HG03135 (cell line): ENCODE measurements at regions not wholly inside any gene's neighbourhood (a gene's known extent, or its start where the extent isn't known, plus 50 kb on each side); places are given as distances from the start of the nearest gene placed in this dataset.
A peak's percentile ranks its signal among the peaks of the same experiment; 100 is the strongest.

Source experiments
- ATAC-seq: cut with Tn5 transposase; IDR thresholded peaks from one replicate; pipeline ENCODE4 v1.9.1; 2021; ENCODE audit warnings: mild to moderate bottlenecking, moderate library complexity; ENCODE audit not compliant: unreplicated experiment

DNA sequence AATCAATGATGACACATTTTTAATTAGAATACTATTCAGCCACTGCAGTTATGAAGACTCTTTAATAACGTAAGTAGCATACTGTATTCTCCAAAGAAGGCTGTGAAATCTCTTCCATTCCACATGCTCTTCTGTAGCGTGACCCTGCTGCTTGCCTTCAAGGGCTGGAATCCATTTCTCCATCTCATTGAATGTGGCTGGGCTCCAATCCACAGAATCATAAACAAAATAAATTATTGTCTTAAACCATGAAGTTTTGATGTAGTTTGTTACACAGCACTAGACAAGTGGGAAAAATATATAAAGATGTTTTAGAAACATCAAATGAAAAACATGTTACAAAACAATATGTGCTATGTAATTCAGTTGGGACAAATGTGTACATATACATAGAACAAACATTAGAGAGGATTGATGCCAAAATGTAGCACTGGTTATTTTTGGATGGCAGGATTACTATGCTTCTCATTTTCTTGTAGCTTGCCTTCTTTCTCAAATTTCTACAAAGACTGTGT lies 410.8 kb upstream of the PODXL start:
- no peak for ATAC-seq

DNA sequence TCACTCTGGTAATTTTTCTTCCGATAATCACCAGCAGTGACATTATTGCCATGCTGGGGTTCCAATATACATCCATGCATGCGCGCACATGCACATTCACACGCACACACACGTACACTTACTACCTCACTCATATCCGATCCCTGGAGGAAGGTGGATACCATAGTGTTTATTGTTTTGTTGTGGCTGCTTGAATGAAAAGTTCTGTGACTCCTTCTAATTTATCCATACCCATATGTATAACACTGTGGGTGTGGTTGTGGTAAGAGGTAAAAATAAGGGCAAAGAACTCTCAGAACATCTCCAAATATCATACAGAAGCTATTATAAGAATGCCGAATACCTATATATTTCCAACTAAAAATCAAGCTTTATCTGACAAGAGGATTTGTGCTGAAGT lies 407.8 kb upstream of the PODXL start:
- no peak for ATAC-seq

DNA sequence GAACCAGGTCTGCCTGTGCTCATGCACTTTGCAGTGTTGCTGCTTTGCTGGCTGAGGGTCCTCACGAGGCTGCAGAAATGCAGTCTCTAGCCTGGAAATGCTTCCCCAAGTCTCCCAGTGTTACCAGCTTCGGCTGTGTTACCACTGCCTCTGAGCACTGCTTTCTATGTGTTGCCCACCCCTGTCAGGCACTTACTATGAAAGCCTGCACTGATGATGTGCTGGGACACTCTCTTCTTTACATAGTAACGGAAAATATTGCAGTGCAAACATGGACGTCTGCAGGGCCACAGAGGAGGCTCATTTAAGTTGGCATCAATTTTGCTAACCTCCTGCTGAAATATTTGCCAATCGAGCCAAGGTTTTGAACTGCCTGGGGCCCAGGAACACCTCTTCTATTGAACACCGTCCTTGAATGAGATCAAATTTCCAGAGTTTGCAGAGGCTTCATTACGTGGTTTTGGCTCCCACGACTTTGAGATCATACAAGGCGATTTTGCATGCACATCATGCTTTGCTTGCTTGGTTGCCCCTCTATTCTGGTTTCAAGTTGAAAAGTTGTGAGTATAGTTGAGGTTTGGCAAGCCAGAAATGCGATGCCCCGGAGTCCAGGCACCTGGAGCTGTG lies 404.7 kb upstream of the PODXL start:
- no peak for ATAC-seq

DNA sequence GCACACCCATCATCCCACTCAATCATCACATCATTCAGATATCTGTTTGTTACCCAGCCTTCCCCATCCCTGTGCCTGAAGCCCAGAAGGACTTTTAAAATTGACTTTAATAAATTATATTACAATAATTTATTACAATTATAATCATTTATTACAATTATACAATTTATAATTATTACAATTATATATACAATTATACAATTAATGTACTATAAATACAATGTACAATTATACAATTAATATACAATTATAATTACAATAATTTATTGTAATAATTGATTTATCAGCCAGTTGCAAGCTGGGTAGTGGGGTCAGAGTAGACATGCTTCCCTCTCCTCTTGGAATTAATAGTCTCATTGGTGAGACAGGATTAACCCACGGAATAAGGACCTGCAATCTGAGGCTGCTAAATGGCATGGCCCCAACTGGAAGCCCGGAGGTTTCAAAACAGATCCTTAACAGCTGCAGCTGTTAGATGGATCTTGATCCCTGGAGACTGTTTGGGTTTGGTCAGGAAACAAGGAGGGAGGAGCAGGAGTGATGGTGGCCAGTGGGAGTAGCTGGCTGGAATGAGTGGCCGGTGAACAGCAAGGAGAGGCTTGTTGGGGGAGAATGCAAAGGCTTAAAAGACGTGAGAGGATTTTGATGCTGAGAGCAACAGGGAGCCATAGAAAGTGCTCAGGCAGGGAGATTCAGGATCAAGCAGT lies 402.8 kb upstream of the PODXL start:
- ATAC-seq, result no peak

GRCh38 chr7:131957338-131958020 lies 401.1 kb upstream of the PODXL start:
- ATAC-seq, result no peak

GRCh38 chr7:131956864-131957263 lies 400.4 kb upstream of the PODXL start:
- no peak for ATAC-seq

DNA sequence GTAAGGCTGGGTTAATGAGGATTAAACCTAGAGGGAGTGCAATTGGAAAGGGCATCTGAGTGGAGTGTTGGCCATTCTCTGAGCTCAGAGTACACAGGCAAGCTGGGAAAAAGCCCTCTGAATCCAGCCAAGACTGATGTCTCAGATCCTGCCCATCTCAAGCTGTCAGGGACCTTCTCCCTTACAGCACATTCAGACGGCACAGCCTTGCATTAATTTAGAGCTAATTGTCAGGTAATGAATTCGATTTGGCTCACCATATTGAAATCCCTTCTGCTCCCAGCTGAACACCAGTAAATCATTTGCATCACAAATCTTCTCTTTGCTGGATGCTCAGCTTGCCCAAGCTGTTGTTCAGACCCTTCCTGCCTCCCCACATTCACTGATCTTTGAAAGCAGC lies 399.3 kb upstream of the PODXL start:
- ATAC-seq, result no peak

DNA sequence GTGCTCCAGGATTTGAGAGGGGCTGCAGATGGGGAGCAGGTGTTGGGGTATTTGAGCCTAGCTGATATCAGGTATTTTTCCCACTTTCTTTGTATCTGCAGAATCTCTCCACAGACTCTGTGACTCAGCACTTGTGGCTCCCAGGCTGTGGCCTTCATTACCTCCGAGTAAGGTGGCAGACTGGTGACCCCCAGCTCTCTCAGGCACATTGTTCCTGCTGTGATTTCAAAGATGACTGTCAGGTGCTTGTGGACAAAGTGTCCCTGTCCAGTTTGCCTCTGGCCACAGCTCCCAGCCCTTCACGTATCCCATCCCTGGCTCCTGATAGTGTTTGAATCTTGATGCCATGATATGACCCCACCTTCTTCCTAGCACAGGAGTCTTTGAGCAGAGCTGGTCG lies 396.8 kb upstream of the PODXL start:
- ATAC-seq, result no peak

DNA sequence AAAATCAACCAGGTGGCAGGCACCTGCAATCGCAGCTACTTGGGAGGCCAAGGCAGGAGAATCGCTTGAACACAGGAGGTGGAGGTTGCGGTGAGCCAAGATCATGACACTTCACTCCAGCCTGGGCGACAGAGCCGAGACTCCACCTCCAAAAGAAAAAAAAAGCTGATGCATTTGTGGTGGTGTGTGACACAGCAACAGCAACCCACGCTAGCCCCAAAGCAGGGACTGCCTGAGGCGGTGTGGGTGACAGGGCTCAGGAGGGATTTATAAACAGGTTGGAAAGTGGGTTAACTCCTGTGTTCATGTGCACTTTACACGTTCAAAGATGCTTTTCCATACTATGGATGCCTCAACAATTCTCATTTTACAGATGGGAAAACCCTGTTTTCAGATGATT lies 395.9 kb upstream of the PODXL start:
- no peak for ATAC-seq

GRCh38 chr7:131950758-131951157 lies 394.3 kb upstream of the PODXL start:
- ATAC-seq, result no peak

- no peak for ATAC-seq
Observed at GRCh38 chr7:131949659-131950058, 393.2 kb upstream of the PODXL start.

DNA sequence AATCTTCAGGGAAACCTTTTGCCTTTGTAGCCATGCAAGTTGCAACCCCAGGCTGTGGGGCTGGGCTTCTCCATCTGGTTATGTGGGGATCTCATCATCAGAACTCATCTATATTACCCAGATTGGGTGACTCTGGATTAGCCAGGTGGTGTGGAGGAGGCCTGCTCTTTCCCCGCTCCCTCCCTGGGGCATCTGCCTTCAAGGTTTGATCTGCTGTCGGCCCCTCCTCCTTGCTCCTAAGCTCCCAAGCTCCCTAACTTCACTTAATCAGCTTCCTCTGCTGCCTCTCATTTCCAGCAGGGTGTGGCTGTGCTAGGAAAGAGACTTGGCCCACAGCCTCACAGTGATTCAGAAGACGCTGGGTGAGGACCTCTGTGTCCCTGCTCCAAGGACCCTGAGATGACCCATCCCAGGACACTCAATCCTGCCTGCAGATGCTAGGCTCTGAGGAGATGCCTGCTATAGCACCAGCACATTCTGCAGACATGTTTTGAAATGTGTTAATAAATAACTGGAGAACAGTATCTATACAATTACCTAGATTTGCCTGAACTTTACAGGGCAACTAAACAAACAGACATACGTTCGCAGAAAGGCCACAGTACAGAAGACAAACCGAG lies 392.1 kb upstream of the PODXL start:
- ATAC-seq, result no peak

DNA sequence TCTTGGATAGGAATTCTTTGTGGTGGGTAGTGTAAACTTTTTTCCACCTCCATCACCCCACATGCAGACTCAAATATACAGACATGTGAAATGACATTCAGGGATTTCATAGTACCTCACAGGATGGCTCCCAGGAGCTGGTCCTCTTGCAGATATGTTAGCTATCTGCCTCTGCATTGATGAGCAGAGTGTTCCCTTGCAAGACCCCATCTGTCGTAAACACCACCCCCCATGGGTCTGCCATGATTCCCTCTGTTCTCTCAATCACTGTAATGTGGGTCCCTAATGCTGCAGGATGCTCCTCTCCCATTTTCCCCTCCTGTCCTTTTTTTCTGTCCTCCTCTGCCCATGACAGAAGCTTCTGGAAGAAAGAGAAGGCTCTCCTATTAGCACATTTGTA lies 391.2 kb upstream of the PODXL start:
- no peak for ATAC-seq

GRCh38 chr7:131945957-131946544 lies 389.6 kb upstream of the PODXL start:
- ATAC-seq, result no peak

DNA sequence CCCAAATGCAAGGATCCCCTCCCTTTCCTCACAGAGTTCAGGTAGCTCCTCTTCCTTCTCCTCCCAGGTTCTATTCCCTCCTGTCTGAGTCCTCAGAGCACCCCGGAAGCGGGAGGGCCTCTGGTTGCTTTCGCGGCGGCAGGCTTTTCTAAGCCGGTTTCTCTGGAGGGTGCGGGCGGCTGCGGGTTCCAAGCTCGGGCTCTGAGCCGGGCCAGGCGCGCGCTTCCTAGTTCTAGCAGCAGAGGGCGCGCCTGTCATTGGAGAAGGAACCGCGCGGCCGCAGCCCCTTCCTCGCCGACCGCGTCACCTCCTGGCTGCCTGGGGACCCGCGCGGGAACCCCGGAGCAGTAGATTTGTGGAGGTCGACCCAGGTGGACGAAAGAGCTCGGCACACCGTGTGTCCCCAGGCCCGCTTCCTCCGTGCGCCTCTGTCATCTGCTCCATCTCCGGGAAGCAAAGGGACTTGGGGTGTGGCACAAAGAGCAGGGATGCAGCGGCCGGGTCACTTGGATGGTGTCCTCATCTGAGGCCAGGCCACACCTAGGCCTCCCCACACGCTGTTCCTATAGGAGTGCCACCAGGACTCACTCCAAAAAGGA lies 389.0 kb upstream of the PODXL start:
- ATAC-seq, result peak; percentile 67

DNA sequence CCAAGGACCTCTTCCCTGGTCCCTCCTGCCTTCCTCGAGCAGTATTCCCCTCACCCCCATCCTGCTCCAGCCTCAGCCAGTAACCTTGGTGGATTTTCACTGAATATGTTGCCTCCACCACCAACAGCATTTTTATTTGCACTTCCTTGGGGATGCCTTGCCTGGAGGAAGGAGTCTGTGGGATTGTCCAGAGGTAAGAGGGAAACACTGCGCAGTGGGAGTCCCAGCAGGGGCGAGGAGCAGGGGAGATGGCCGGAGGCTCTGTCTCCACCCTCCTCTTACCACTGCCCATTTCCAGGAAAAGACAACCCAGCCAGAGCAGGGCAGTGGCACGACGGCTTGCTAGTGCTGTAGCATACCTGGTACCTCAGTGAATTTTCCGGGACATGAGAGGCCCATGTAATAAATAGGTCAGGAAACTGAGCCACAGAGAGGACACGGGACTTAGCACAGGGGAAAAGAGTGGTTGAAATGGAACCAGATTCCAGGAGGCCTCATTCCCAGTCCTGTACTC lies 388.2 kb upstream of the PODXL start:
- ATAC-seq, result no peak

- no peak for ATAC-seq
Observed at GRCh38 chr7:131943646-131944045, 387.2 kb upstream of the PODXL start.

GRCh38 chr7:131943211-131943610 lies 386.8 kb upstream of the PODXL start:
- no peak for ATAC-seq

DNA sequence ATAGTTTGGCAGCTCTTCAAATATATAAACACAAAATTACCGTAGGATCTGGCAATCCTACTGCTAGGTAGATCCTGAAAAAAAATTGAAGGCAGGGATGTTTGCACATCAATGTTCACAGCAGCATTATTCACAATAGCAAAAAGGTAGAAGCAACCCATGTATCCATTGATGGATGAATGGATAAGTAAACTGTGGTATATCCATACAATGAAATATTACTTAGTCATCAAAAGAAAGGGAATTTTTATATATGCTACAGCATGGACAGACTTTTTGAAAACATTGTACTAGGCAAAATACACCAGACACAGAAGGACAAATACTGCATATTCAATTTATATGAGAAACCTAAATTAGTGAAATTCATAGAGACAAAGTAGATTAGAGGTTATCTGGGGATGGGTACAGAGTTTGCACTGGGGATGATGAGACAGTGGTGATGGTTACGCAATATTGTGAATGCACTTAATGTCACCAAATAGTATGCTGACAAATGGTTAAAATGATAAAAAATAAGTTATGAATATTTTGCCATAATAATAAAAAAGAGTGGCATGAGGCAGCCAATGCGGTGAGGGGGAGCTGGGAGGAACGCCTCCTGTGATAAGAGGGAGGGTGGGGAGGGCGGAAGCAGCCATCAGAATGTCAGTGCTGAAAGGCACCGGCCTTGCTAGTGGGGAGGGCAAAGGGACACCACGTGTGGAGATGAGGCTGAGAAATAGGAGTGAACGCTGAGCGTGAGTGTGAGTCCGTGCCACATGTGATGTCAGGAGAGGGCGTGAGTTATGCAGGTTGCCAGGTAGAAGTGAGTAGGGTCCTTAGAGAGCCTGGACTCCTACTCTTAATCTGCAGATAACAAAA lies 386.1 kb upstream of the PODXL start:
- ATAC-seq, result no peak

DNA sequence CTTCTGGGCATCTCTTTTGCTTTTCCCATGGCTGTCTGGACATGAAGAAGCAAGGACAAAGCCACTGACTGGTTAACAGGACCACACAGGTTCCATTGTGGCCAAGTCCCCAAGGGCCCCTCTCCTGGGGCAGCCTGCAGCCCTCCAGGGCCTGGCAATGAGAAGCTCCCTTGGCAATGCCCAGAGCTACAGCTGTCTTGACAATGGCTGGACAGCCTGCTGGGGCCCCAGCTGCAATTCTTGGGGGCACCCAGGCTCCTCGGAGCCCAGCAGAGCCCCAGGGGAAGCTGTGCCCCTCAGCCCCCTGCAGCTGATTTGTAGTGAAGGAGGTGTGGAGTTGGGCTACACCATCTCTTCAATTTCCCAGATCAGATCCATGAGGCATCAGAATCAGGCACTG lies 384.9 kb upstream of the PODXL start:
- ATAC-seq, result no peak
